Stomach smooth muscle (tissue), 2 donors: ENCODE measurements at regions not wholly inside any gene's neighbourhood (a gene's known extent, or its start where the extent isn't known, plus 50 kb on each side); places are given as distances from the start of the nearest gene placed in this dataset.
"Not testable (repeated sequence)": the region's sequence is repeated elsewhere in the genome, so short reads cannot be mapped to it uniquely, and the experiment has no call there.

Experiments
- H3K27ac ChIP-seq: one replicate; pipeline ENCODE4 v1.7.0; 2013; ENCODE audit warnings: mild to moderate bottlenecking, low read length, inconsistent platforms
- H3K27me3 ChIP-seq, 2 donors: one replicate each; pipeline ENCODE4 v1.7.0; 2013; ENCODE audit warnings: low read length in 2 of 2; ENCODE audit not compliant: insufficient read depth in 2 of 2, control insufficient read depth in 1 of 2
- H3K36me3 ChIP-seq, 2 donors: one replicate each; pipeline ENCODE4 v1.7.0; 2013; ENCODE audit warnings: low read length in 2 of 2; ENCODE audit not compliant: control insufficient read depth in 2 of 2, insufficient read depth in 2 of 2
- H3K4me1 ChIP-seq: one replicate; pipeline ENCODE4 v1.7.0; 2013; ENCODE audit warnings: low read length; ENCODE audit not compliant: control insufficient read depth, insufficient read depth
- H3K4me3 ChIP-seq, 2 donors: one replicate each; pipeline ENCODE4 v1.7.0; 2013; ENCODE audit warnings: low read length in 2 of 2
- H3K9ac ChIP-seq, 2 donors: one replicate each; pipeline ENCODE4 v1.7.0; 2013; ENCODE audit warnings: low read length in 2 of 2, mild to moderate bottlenecking in 1 of 2
- H3K9me3 ChIP-seq, 2 donors: one replicate each; pipeline ENCODE4 v1.7.0; 2013; ENCODE audit warnings: low read length in 2 of 2; ENCODE audit not compliant: control insufficient read depth in 2 of 2
- donor health status: healthy.
- donor health status: Pancreatic carcinoma.

- not testable (repeated sequence) for H3K27me3 ChIP-seq, H3K27ac ChIP-seq, H3K9me3 ChIP-seq, H3K4me1 ChIP-seq, H3K9ac ChIP-seq, H3K4me3 ChIP-seq, H3K36me3 ChIP-seq
These were observed 55.3 kb downstream of the BBS10 start for GRCh38 chr12:76292891-76293290.

- not testable (repeated sequence) for H3K27ac ChIP-seq, H3K9me3 ChIP-seq, H3K9ac ChIP-seq, H3K27me3 ChIP-seq, H3K4me1 ChIP-seq, H3K4me3 ChIP-seq, H3K36me3 ChIP-seq
These were observed 55.9 kb downstream of the BBS10 start for GRCh38 chr12:76292305-76292704.

- no peaks in the 10 kb centered on the region for H3K9me3 ChIP-seq
- no peaks in the 10 kb centered on the region for H3K4me1 ChIP-seq
- H3K36me3 ChIP-seq = no peaks in the 10 kb centered on the region
- H3K4me3 ChIP-seq = no peak overlapping the region
- H3K27me3 ChIP-seq = no peaks in the 10 kb centered on the region
- no peak overlapping the region for H3K9ac ChIP-seq
- no peak overlapping the region for H3K27ac ChIP-seq
These were observed 57.0 kb downstream of the BBS10 start for GRCh38 chr12:76290963-76291859.

- H3K36me3 ChIP-seq = no peaks in the 10 kb centered on the region
- H3K27ac ChIP-seq = no peak overlapping the region
- no peak overlapping the region for H3K9ac ChIP-seq
- H3K4me3 ChIP-seq = no peak overlapping the region
- H3K27me3 ChIP-seq = no peaks in the 10 kb centered on the region
- H3K4me1 ChIP-seq = no peaks in the 10 kb centered on the region
- H3K9me3 ChIP-seq = no peaks in the 10 kb centered on the region
These were observed 60.0 kb downstream of the BBS10 start for GRCh38 chr12:76288218-76288617.

DNA sequence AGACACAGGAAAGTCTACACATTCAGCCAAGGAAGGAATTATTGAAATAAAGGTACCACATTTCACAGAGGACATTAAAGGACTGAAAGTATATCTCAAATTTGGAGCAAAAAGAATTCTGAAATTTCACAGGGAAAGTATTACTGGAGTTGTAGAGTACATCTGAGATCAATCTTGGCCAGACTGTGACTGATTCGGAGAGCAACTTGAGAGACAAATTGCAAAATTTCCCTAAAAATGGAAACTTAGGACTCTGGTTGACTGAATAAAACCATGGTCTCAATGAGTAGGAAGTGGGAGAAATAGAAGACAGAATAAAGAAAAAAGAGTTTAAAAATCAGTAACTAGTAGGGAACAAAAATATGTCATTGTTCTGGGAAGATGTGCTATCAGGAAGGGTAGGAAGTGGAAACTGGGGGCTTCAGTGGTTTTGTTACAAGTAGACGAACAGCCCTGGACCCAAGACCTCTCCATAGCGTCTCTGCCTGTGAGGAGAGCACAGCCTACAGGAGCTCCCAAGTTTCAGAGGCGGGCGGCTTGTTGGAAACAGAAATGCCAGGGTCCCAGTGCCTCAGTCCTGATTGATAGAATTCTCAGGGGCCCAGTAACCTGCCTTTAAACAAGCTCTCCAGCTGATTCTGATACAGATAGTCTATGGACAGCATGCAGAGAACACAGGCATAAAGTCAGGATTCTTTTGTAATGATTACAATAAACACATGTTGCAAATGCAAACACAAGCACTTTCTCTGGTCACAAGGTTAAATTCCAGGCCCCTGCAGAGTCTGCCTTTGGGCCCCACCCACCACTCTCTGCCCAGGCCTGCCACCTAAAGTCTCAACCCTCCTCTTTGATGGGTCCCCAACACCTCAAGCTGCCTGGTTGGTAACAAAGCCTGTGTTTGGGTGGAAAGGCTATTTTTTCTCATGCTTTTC, 63.1 kb downstream of the BBS10 start:
- Histone ChIP-seq H3K27ac (no peak overlapping the region), H3K36me3 (no peaks in the 10 kb centered on the region), H3K9ac (no peak overlapping the region), H3K4me1 (no peaks in the 10 kb centered on the region), H3K27me3 (no peaks in the 10 kb centered on the region), H3K4me3 (no peak overlapping the region), H3K9me3 (no peaks in the 10 kb centered on the region)

- no peak overlapping the region for H3K9ac ChIP-seq
- H3K36me3 ChIP-seq = no peaks in the 10 kb centered on the region
- H3K4me3 ChIP-seq = no peak overlapping the region
- no peak overlapping the region for H3K27ac ChIP-seq
- no peaks in the 10 kb centered on the region for H3K27me3 ChIP-seq
- H3K9me3 ChIP-seq = no peaks in the 10 kb centered on the region
- no peaks in the 10 kb centered on the region for H3K4me1 ChIP-seq
These were observed 65.5 kb downstream of the BBS10 start for GRCh38 chr12:76282744-76283143.

- Histone ChIP-seq H3K27me3 (no peaks in the 10 kb centered on the region), H3K27ac (no peak overlapping the region), H3K4me3 (no peak overlapping the region)
These were observed 70.7 kb downstream of the BBS10 start for GRCh38 chr12:76277480-76277879.

GRCh38 chr12:76276499-76277151, 71.6 kb downstream of the BBS10 start:
- H3K27me3 ChIP-seq = no peaks in the 10 kb centered on the region
- H3K9me3 ChIP-seq = no peaks in the 10 kb centered on the region
- H3K4me3 ChIP-seq = no peak overlapping the region
- no peak overlapping the region for H3K27ac ChIP-seq
- no peak overlapping the region for H3K9ac ChIP-seq
- no peaks in the 10 kb centered on the region for H3K4me1 ChIP-seq
- no peaks in the 10 kb centered on the region for H3K36me3 ChIP-seq

More at GRCh38 chr12:76277480-76277879, 70.7 kb downstream of the BBS10 start:
- Histone ChIP-seq H3K36me3 (no peaks in the 10 kb centered on the region), H3K9me3 (no peaks in the 10 kb centered on the region), H3K9ac (no peak overlapping the region), H3K4me1 (no peaks in the 10 kb centered on the region)

GRCh38 chr12:76275511-76276093, 72.6 kb downstream of the BBS10 start:
- Histone ChIP-seq H3K36me3 (no peaks in the 10 kb centered on the region), H3K27me3 (no peaks in the 10 kb centered on the region), H3K9ac (no peak overlapping the region), H3K27ac (no peak overlapping the region), H3K4me3 (no peak overlapping the region), H3K4me1 (no peaks in the 10 kb centered on the region), H3K9me3 (no peaks in the 10 kb centered on the region)

DNA sequence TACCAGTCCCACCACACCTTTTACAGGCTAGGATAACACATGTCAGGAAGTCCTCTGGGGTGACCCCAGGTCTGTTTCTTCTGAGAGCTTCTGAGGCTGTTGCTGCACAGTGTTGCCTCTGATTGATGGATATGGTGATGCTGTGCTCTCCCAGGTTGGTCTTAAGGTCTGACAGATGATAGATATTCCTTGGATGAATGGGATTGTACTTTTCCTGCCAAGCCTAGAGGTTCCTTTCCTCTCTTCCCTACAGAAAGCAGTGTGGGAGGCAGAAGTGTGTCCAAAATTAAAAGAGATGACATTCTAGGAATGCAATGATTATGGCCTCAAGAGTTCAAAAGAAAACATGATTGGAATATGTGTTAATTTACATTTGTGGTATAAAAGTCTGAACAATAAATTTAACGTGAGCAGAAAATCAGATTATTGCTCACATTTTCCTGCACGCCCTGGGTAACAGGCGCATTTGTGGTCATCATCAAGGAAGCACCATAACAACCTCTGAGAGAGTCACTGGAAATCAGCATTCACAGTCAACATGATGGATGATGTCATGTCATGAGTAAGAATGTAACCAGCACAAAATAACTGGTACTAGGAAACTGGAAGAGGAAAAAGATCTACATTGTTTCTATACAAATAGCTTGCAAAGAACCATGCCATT, 73.7 kb downstream of the BBS10 start:
- no peaks in the 10 kb centered on the region for H3K4me1 ChIP-seq
- H3K4me3 ChIP-seq = no peak overlapping the region
- H3K36me3 ChIP-seq = no peaks in the 10 kb centered on the region
- no peaks in the 10 kb centered on the region for H3K27me3 ChIP-seq
- H3K27ac ChIP-seq = no peak overlapping the region
- H3K9me3 ChIP-seq = no peaks in the 10 kb centered on the region
- H3K9ac ChIP-seq = no peak overlapping the region
